Stimulated activated CD4-positive, alpha-beta T cell treated with anti-CD3 and anti-CD28 coated beads, Interleukin-1b, Interleukin-23, amount 100 ng/mL, for 24 hours (primary cell): ENCODE measurements at regions not wholly inside any gene's neighbourhood (a gene's known extent, or its start where the extent isn't known, plus 50 kb on each side); places are given as distances from the start of the nearest gene placed in this dataset.

Experiments
- DNase-seq, 4 experiments: peaks; one replicate each; pipeline ENCODE4 v3.0.0-alpha.2; 2020; ENCODE audit warnings: low read depth in 4 of 4, low spot score in 1 of 4

- DNase-seq, result no peak
Measured at GRCh38 chr16:27679899-27680298, 130.0 kb downstream of the KATNIP start.

- no peak for DNase-seq
Measured at GRCh38 chr16:27681681-27682080, 131.7 kb downstream of the KATNIP start.

- no peak for DNase-seq
Measured at GRCh38 chr16:27684047-27684446, 134.1 kb downstream of the KATNIP start.

- no peak for DNase-seq
Measured at GRCh38 chr16:27685807-27686206, 135.9 kb downstream of the KATNIP start.

GRCh38 chr16:27686926-27687325, 137.0 kb downstream of the KATNIP start:
- no peak for DNase-seq

- no peak for DNase-seq
Measured at GRCh38 chr16:27687605-27688004, 137.7 kb downstream of the KATNIP start.

GRCh38 chr16:27689711-27690110, 139.8 kb downstream of the KATNIP start:
- DNase-seq, result no peak

GRCh38 chr16:27690608-27691007, 140.7 kb downstream of the KATNIP start:
- DNase-seq, result peak in 1 of 4 experiments; percentile 2

GRCh38 chr16:27691721-27692120, 141.8 kb downstream of the KATNIP start:
- DNase-seq, result no peak

- no peak for DNase-seq
Measured at GRCh38 chr16:27692576-27692975, 142.6 kb downstream of the KATNIP start.

GRCh38 chr16:27695161-27695560, 145.2 kb downstream of the KATNIP start:
- DNase-seq, result no peak

- DNase-seq, result no peak
Measured at GRCh38 chr16:27698266-27698665, 148.3 kb downstream of the KATNIP start.

- no peak for DNase-seq
Measured at GRCh38 chr16:27698746-27699145, 148.8 kb downstream of the KATNIP start.

GRCh38 chr16:27699540-27699939, 149.6 kb downstream of the KATNIP start:
- no peak for DNase-seq

GRCh38 chr16:27700304-27700995, 150.5 kb downstream of the KATNIP start:
- DNase-seq, result no peak

- DNase-seq, result no peak
Measured at GRCh38 chr16:27701381-27701780, 151.4 kb downstream of the KATNIP start.

- no peak for DNase-seq
Measured at GRCh38 chr16:27703121-27703520, 153.2 kb downstream of the KATNIP start.

- DNase-seq, result no peak
Measured at GRCh38 chr16:27703545-27703944, 153.6 kb downstream of the KATNIP start.

GRCh38 chr16:27704252-27704651, 154.3 kb downstream of the KATNIP start:
- no peak for DNase-seq

- no peak for DNase-seq
Measured at GRCh38 chr16:27706156-27706865, 156.4 kb downstream of the KATNIP start.

GRCh38 chr16:27706866-27707685, 157.1 kb downstream of the KATNIP start:
- DNase-seq, result no peak

- DNase-seq, result no peak
Measured at GRCh38 chr16:27708651-27709050, 158.7 kb downstream of the KATNIP start.
